Cardiac muscle cell (in vitro differentiated cells and primary cell): ENCODE measurements at regions not wholly inside any gene's neighbourhood (a gene's known extent, or its start where the extent isn't known, plus 50 kb on each side); places are given as distances from the start of the nearest gene placed in this dataset.
"Not testable (repeated sequence)": the region's sequence is repeated elsewhere in the genome, so short reads cannot be mapped to it uniquely, and the experiment has no call there.

ENCODE experiments used
- DNase-seq, 2 donors: peaks; one replicate each; pipeline versions ENCODE4 v3.0.0 to v3.0.0-alpha.2; 2010 to 2017; ENCODE audit warnings: low read depth in 1 of 2, low spot score in 1 of 2
- H3K27ac ChIP-seq: fragments of 200-600 bp; sonication (generic); 2 replicates; pipeline ENCODE4 v1.5.1; 2016
- H3K27me3 ChIP-seq: fragments of 200-600 bp; sonication (generic); 2 replicates; pipeline ENCODE4 v1.6.0; 2016; ENCODE audit warnings: control low read depth
- H3K36me3 ChIP-seq: fragments of 200-600 bp; sonication (generic); 2 replicates; pipeline ENCODE4 v1.5.1; 2016; ENCODE audit warnings: control low read depth
- H3K4me1 ChIP-seq: fragments of 200-600 bp; sonication (generic); 2 replicates; pipeline ENCODE4 v1.8.1; 2017; ENCODE audit warnings: low read depth, mild to moderate bottlenecking, mixed run types
- H3K4me3 ChIP-seq: fragments of 200-600 bp; sonication (generic); 2 replicates; pipeline ENCODE4 v1.5.1; 2016; ENCODE audit warnings: mild to moderate bottlenecking
- H3K9me3 ChIP-seq: fragments of 200-600 bp; sonication (generic); 2 replicates; pipeline ENCODE4 v1.5.1; 2017; ENCODE audit warnings: low read depth, mild to moderate bottlenecking, control low read depth
- TF ChIP-seq, protein P1 (sequence below): IDR thresholded peaks from 2 replicates; pipeline ENCODE4 v1.5.1; 2012; ENCODE audit warnings: low read depth, mild to moderate bottlenecking, low read length

DNA sequence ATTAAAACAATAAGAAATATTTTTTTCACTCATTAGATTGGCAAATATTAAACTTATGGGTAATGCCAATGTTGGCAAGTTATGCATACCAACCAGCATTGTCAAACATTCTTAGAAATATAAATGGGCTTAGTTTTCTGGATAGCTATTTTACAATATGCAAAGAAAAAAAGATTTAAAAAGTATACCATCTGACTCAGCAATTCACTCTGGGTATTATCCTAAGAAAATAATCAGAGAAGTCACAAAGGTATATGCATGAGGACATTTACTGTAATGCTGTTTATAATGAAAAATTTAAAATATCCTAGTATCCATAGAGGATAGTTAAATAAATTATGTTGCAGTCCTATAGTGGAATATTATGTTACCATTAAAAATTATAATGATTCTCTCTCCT, 57.4 kb upstream of the PTPDC1 start:
- DNase-seq = no peak
- H3K27ac ChIP-seq = no peak overlapping the region
- H3K36me3 ChIP-seq = no peaks in the 10 kb centered on the region
- TF ChIP-seq, protein P1, sequence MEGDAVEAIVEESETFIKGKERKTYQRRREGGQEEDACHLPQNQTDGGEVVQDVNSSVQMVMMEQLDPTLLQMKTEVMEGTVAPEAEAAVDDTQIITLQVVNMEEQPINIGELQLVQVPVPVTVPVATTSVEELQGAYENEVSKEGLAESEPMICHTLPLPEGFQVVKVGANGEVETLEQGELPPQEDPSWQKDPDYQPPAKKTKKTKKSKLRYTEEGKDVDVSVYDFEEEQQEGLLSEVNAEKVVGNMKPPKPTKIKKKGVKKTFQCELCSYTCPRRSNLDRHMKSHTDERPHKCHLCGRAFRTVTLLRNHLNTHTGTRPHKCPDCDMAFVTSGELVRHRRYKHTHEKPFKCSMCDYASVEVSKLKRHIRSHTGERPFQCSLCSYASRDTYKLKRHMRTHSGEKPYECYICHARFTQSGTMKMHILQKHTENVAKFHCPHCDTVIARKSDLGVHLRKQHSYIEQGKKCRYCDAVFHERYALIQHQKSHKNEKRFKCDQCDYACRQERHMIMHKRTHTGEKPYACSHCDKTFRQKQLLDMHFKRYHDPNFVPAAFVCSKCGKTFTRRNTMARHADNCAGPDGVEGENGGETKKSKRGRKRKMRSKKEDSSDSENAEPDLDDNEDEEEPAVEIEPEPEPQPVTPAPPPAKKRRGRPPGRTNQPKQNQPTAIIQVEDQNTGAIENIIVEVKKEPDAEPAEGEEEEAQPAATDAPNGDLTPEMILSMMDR = no peak
- no peaks in the 10 kb centered on the region for H3K9me3 ChIP-seq
- no peak overlapping the region for H3K4me3 ChIP-seq
- no peaks in the 10 kb centered on the region for H3K27me3 ChIP-seq
- H3K4me1 ChIP-seq = no peaks in the 10 kb centered on the region

DNA sequence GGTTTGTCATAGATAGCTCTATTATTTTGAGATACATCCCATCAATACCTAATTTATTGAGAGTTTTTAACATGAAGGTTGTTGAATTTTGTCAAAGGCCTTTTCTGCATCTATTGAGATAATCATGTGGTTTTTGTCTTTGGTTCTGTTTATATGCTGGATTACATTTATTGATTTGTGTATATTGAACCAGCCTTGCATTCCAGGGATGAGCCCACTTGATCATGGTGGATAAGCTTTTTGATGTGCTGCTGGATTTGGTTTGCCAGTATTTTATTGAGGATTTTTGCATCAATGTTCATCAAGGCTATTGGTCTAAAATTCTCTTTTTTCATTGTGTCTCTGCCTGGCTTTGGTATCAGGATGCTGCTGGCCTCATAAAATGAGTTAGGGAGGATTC, 61.8 kb upstream of the PTPDC1 start:
- H3K36me3 ChIP-seq, H3K27ac ChIP-seq, H3K27me3 ChIP-seq, H3K9me3 ChIP-seq, DNase-seq, H3K4me1 ChIP-seq, H3K4me3 ChIP-seq: not testable (repeated sequence)

DNA sequence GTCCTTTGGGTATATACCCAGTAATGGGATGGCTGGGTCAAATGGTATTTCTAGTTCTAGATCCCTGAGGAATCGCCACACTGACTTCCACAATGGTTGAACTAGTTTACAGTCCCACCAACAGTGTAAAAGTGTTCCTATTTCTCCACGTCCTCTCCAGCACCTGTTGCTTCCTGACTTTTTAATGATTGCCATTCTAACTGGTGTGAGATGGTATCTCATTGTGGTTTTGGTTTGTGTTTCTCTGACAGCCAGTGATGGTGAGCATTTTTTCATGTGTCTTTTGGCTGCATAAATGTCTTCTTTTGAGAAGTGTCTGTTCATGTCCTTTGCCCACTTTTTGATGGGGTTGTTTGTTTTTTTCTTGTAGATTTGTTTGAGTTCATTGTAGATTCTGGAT, 63.4 kb upstream of the PTPDC1 start:
- not testable (repeated sequence) for H3K4me3 ChIP-seq, H3K27ac ChIP-seq, H3K36me3 ChIP-seq, H3K9me3 ChIP-seq, H3K27me3 ChIP-seq, DNase-seq, H3K4me1 ChIP-seq

GRCh38 chr9:94018628-94019027, 63.5 kb upstream of the BARX1 start:
- Histone ChIP-seq H3K27ac (no peak overlapping the region), H3K27me3 (no peaks in the 10 kb centered on the region), H3K4me1 (no peaks in the 10 kb centered on the region), H3K4me3 (no peak overlapping the region), H3K36me3 (no peaks in the 10 kb centered on the region), H3K9me3 (no peaks in the 10 kb centered on the region)
- DNase-seq = peak; percentile 18 to 93
- TF ChIP-seq, protein P1 = no peak

- H3K4me1 ChIP-seq = no peaks in the 10 kb centered on the region
- no peaks in the 10 kb centered on the region for H3K36me3 ChIP-seq
- TF ChIP-seq, protein P1 = no peak
- H3K9me3 ChIP-seq = no peaks in the 10 kb centered on the region
- peak in 1 of 2 donors; percentile 84 for DNase-seq
- H3K27ac ChIP-seq = no peak overlapping the region
- no peaks in the 10 kb centered on the region for H3K27me3 ChIP-seq
- no peak overlapping the region for H3K4me3 ChIP-seq
Measured at GRCh38 chr9:94017939-94018531, 62.9 kb upstream of the BARX1 start.

GRCh38 chr9:94016744-94017143, 61.6 kb upstream of the BARX1 start:
- Histone ChIP-seq H3K9me3 (no peaks in the 10 kb centered on the region), H3K27me3 (no peaks in the 10 kb centered on the region), H3K36me3 (no peaks in the 10 kb centered on the region), H3K4me3 (no peak overlapping the region), H3K4me1 (no peaks in the 10 kb centered on the region), H3K27ac (no peak overlapping the region)
- DNase-seq = no peak
- TF ChIP-seq, protein P1 = no peak

- no peaks in the 10 kb centered on the region for H3K4me1 ChIP-seq
- TF ChIP-seq, protein P1 = no peak
- H3K9me3 ChIP-seq = no peaks in the 10 kb centered on the region
- no peak overlapping the region for H3K27ac ChIP-seq
- peak in 1 of 2 donors; percentile 59 for DNase-seq
- H3K4me3 ChIP-seq = no peak overlapping the region
- H3K36me3 ChIP-seq = no peaks in the 10 kb centered on the region
- no peaks in the 10 kb centered on the region for H3K27me3 ChIP-seq
Measured at GRCh38 chr9:94014920-94015319, 59.8 kb upstream of the BARX1 start.
